PC-9 (cell line): ENCODE measurements at regions not wholly inside any gene's neighbourhood (a gene's known extent, or its start where the extent isn't known, plus 50 kb on each side); places are given as distances from the start of the nearest gene placed in this dataset.

Experiments used
- BruUV-seq: library from RNA; stranded (reverse); fragments of 400-500 nt; replicated peaks from 2 replicates; lab custom pipeline; 2021; lab: Mats Ljungman, UMichigan
- CTCF ChIA-PET: fragments of 300-600 bp; sonication (Branson Sonifier 250); formaldehyde crosslinking; loops from one replicate; lab custom pipeline; 2022; ENCODE audit warnings: antibody characterized with exemption; lab: Charles Lee
- POLR2A ChIA-PET: fragments of 300-600 bp; sonication (Branson Sonifier 250); formaldehyde crosslinking; loops from one replicate; lab custom pipeline; 2022; ENCODE audit warnings: antibody characterized with exemption; ENCODE audit not compliant: unreplicated experiment; lab: Charles Lee
- DNase-seq, 2 experiments: peaks; one replicate each; pipeline versions ENCODE4 v3.0.0 to v3.0.0-alpha.2; 2015 to 2022; ENCODE audit warnings: mixed read lengths in 1 of 2
- H2AFZ ChIP-seq: fragments of 200-600 bp; sonication (generic); 2 replicates; pipeline ENCODE4 v1.8.1; 2017; ENCODE audit warnings: antibody characterized with exemption
- H3F3A ChIP-seq: fragments of 200-600 bp; sonication (generic); 2 replicates; pipeline ENCODE4 v1.8.1; 2017; ENCODE audit warnings: antibody characterized with exemption, mild to moderate bottlenecking, low read depth; ENCODE audit not compliant: insufficient read depth
- H3K27ac ChIP-seq: fragments of 200-600 bp; sonication (generic); 2 replicates; pipeline ENCODE4 v1.6.1; 2016; ENCODE audit warnings: mixed run types
- H3K27me3 ChIP-seq: fragments of 200-600 bp; sonication (generic); 2 replicates; pipeline ENCODE4 v1.6.1; 2016; ENCODE audit warnings: low read depth, mixed run types; ENCODE audit not compliant: insufficient read depth
- H3K36me3 ChIP-seq: fragments of 200-600 bp; sonication (generic); 2 replicates; pipeline ENCODE4 v1.6.1; 2016; ENCODE audit warnings: low read depth, mixed run types
- H3K4me1 ChIP-seq: fragments of 200-600 bp; sonication (generic); replicated peaks from 2 replicates; pipeline ENCODE4 v1.6.1; 2016; ENCODE audit warnings: mixed run types; ENCODE audit not compliant: insufficient read depth
- H3K4me2 ChIP-seq: fragments of 200-600 bp; sonication (generic); 2 replicates; pipeline ENCODE4 v1.6.1; 2017; ENCODE audit warnings: mixed run types
- H3K4me3 ChIP-seq: fragments of 200-600 bp; sonication (generic); 2 replicates; pipeline ENCODE4 v1.6.1; 2016; ENCODE audit warnings: mixed run types
- H3K79me2 ChIP-seq: fragments of 200-600 bp; sonication (generic); 2 replicates; pipeline ENCODE4 v1.6.1; 2017; ENCODE audit warnings: low read depth, mixed run types
- H3K9me2 ChIP-seq: fragments of 200-600 bp; sonication (generic); 2 replicates; pipeline ENCODE4 v1.8.1; 2017; ENCODE audit warnings: mild to moderate bottlenecking; ENCODE audit not compliant: insufficient read depth
- H3K9me3 ChIP-seq: fragments of 200-600 bp; sonication (generic); 2 replicates; pipeline ENCODE4 v1.8.1; 2016; ENCODE audit warnings: low read depth; ENCODE audit not compliant: insufficient read depth
- H4K20me1 ChIP-seq: fragments of 200-600 bp; sonication (generic); 2 replicates; pipeline ENCODE4 v1.8.1; 2017; ENCODE audit not compliant: insufficient read depth
- CTCF ChIP-seq: fragments of 200-600 bp; sonication (generic); conservative IDR thresholded peaks from 2 replicates; pipeline ENCODE4 v1.6.1; 2017; ENCODE audit warnings: mixed run types, antibody characterized with exemption, mild to moderate bottlenecking, moderate library complexity
- EZH2 ChIP-seq: fragments of 200-600 bp; sonication (generic); IDR thresholded peaks from 2 replicates; pipeline ENCODE4 v1.8.0; 2017; ENCODE audit warnings: antibody characterized with exemption, low read depth
- intact Hi-C: fragments of 100-400 bp; cut with micrococcal nuclease; formaldehyde crosslinking; loops from one replicate; pipeline ENCODE4 v1.10.0; 2022; ENCODE audit not compliant: unreplicated experiment

- intact Hi-C loops: loop anchor here (1.0 to 5.0 kb wide), 8 partner anchors 15 to 207 kb away; partner anchors contain the start of genes DUSP5 and MXI1
- ChIA-PET CTCF (interaction anchor here (0.6 kb wide), 1 partner anchor 60 kb away, joined by 3 read pairs; no protein-coding TSS in a partner anchor), POLR2A (interaction anchor here (0.6 to 0.8 kb wide), 3 partner anchors 15 to 59 kb away, joined by 3 to 14 read pairs (median 6); no protein-coding TSS in a partner anchor)
- no TSS peak for BruUV-seq
- Histone ChIP-seq H3K4me1 (peaks cover 83% of the 10 kb centered on the region), H3K4me2 (peak overlapping the region; percentile 60), H3K4me3 (no peak overlapping the region), H4K20me1 (no peaks in the 10 kb centered on the region), H2AFZ (no peak overlapping the region), H3K9me2 (no peaks in the 10 kb centered on the region), H3K36me3 (no peaks in the 10 kb centered on the region), H3K9me3 (no peaks in the 10 kb centered on the region; the same call in 1 of the 2 replicates), H3K27ac (peak overlapping the region; percentile 100), H3K27me3 (no peaks in the 10 kb centered on the region), H3K79me2 (no peaks in the 10 kb centered on the region; the same call in 1 of the 2 replicates), H3F3A (peaks cover 50% of the 10 kb centered on the region)
- no peak for DNase-seq
- TF ChIP-seq EZH2 (no peak), CTCF (no peak)
Measured at GRCh38 chr10:110413903-110414547, 83.7 kb upstream of the DUSP5 start.

GRCh38 chr10:110414548-110415309, 83.0 kb upstream of the DUSP5 start:
- Histone ChIP-seq H3K4me2 (peak overlapping the region; percentile 60), H3K36me3 (no peaks in the 10 kb centered on the region)
- intact Hi-C loops: loop anchor here (1.0 to 5.0 kb wide), 8 partner anchors 16 to 207 kb away; partner anchors contain the start of genes DUSP5 and MXI1

More at GRCh38 chr10:110414548-110415309, 83.0 kb upstream of the DUSP5 start:
- Histone ChIP-seq H3K9me2 (no peaks in the 10 kb centered on the region), H3K9me3 (no peaks in the 10 kb centered on the region; the same call in 1 of the 2 replicates), H3F3A (peaks cover 50% of the 10 kb centered on the region), H2AFZ (no peak overlapping the region), H3K4me1 (peaks cover 83% of the 10 kb centered on the region), H3K79me2 (peaks cover 4% of the 10 kb centered on the region; the same call in 1 of the 2 replicates), H4K20me1 (no peaks in the 10 kb centered on the region), H3K4me3 (no peak overlapping the region), H3K27me3 (no peaks in the 10 kb centered on the region), H3K27ac (peak overlapping the region; percentile 100)
- CTCF ChIA-PET: interaction anchor here (0.6 kb wide), 1 partner anchor 61 kb away, joined by 3 read pairs; no protein-coding TSS in a partner anchor
- BruUV-seq: no TSS peak
- TF ChIP-seq EZH2 (no peak), CTCF (no peak)
- POLR2A ChIA-PET: interaction anchor here (0.6 to 0.8 kb wide), 4 partner anchors 16 to 84 kb away, joined by 3 to 14 read pairs (median 6); no protein-coding TSS in a partner anchor
- peak; percentile 88 to 99 for DNase-seq
